ENCODE measurements at regions not wholly inside any gene's neighbourhood (a gene's known extent, or its start where the extent isn't known, plus 50 kb on each side); places are given as distances from the start of the nearest gene placed in this dataset.
"Not testable (repeated sequence)": the region's sequence is repeated elsewhere in the genome, so short reads cannot be mapped to it uniquely, and the experiment has no call there.

- Mint-ChIP-seq H3K4me3 (no peak overlapping the region), H3K4me1 (ENCODE audit: low read depth) (no peaks in the 10 kb centered on the region), H3K9me3 (peaks cover 5% of the 10 kb centered on the region), H3K27ac (no peak overlapping the region), H3K36me3 (ENCODE audit: low read depth) (no peaks in the 10 kb centered on the region), H3K27me3 (ENCODE audit: low read depth) (no peaks in the 10 kb centered on the region)
- DNase-seq (ENCODE audit: low spot score), result no peak
Measured at GRCh38 chr17:72192800-72193192, 72.0 kb downstream of the SOX9 start.

- H3K27ac Mint-ChIP-seq, result no peak overlapping the region
- no peaks in the 10 kb centered on the region for H3K4me1 Mint-ChIP-seq (ENCODE audit: low read depth)
- DNase-seq (ENCODE audit: low spot score), result no peak
- H3K27me3 Mint-ChIP-seq (ENCODE audit: low read depth), result no peaks in the 10 kb centered on the region
- no peaks in the 10 kb centered on the region for H3K36me3 Mint-ChIP-seq (ENCODE audit: low read depth)
- H3K9me3 Mint-ChIP-seq, result peaks cover 8% of the 10 kb centered on the region
- H3K4me3 Mint-ChIP-seq, result no peak overlapping the region
Measured at GRCh38 chr17:72193391-72194106, 72.7 kb downstream of the SOX9 start.

- not testable (repeated sequence) for H3K4me3 Mint-ChIP-seq; DNase-seq (ENCODE audit: low spot score); H3K27ac Mint-ChIP-seq; H3K4me1 Mint-ChIP-seq (ENCODE audit: low read depth); H3K36me3 Mint-ChIP-seq (ENCODE audit: low read depth); H3K9me3 Mint-ChIP-seq; H3K27me3 Mint-ChIP-seq (ENCODE audit: low read depth)
Measured at GRCh38 chr17:72194107-72194440, 73.3 kb downstream of the SOX9 start.

- Mint-ChIP-seq H3K4me3 (no peak overlapping the region), H3K27me3 (ENCODE audit: low read depth) (no peaks in the 10 kb centered on the region), H3K27ac (no peak overlapping the region), H3K36me3 (ENCODE audit: low read depth) (no peaks in the 10 kb centered on the region), H3K4me1 (ENCODE audit: low read depth) (no peaks in the 10 kb centered on the region), H3K9me3 (peaks cover 12% of the 10 kb centered on the region)
- no peak for DNase-seq (ENCODE audit: low spot score)
Measured at GRCh38 chr17:72199256-72199655, 78.4 kb downstream of the SOX9 start.

- Mint-ChIP-seq H3K4me3 (no peak overlapping the region), H3K27me3 (ENCODE audit: low read depth) (no peaks in the 10 kb centered on the region), H3K9me3 (no peaks in the 10 kb centered on the region), H3K27ac (no peak overlapping the region), H3K36me3 (ENCODE audit: low read depth) (no peaks in the 10 kb centered on the region), H3K4me1 (ENCODE audit: low read depth) (no peaks in the 10 kb centered on the region)
- no peak for DNase-seq (ENCODE audit: low spot score)
Measured at GRCh38 chr17:72204742-72205141, 83.9 kb downstream of the SOX9 start.

- no peaks in the 10 kb centered on the region for H3K36me3 Mint-ChIP-seq (ENCODE audit: low read depth)
- H3K4me3 Mint-ChIP-seq, result no peak overlapping the region
- H3K27me3 Mint-ChIP-seq (ENCODE audit: low read depth), result no peaks in the 10 kb centered on the region
- no peaks in the 10 kb centered on the region for H3K9me3 Mint-ChIP-seq
- H3K4me1 Mint-ChIP-seq (ENCODE audit: low read depth), result no peaks in the 10 kb centered on the region
- H3K27ac Mint-ChIP-seq, result no peak overlapping the region
- no peak for DNase-seq (ENCODE audit: low spot score)
Measured at GRCh38 chr17:72205357-72205756, 84.5 kb downstream of the SOX9 start.

GRCh38 chr17:72205822-72206221 is 85.0 kb downstream of the SOX9 start:
- Mint-ChIP-seq H3K36me3 (ENCODE audit: low read depth) (no peaks in the 10 kb centered on the region), H3K4me3 (no peak overlapping the region), H3K27ac (no peak overlapping the region), H3K4me1 (ENCODE audit: low read depth) (no peaks in the 10 kb centered on the region), H3K27me3 (ENCODE audit: low read depth) (no peaks in the 10 kb centered on the region), H3K9me3 (no peaks in the 10 kb centered on the region)
- no peak for DNase-seq (ENCODE audit: low spot score)

GRCh38 chr17:72206376-72206775 is 85.6 kb downstream of the SOX9 start:
- H3K27me3 Mint-ChIP-seq (ENCODE audit: low read depth), result no peaks in the 10 kb centered on the region

GRCh38 chr17:72208832-72209231 is 88.0 kb downstream of the SOX9 start:
- no peak overlapping the region for H3K4me3 Mint-ChIP-seq
- H3K36me3 Mint-ChIP-seq (ENCODE audit: low read depth), result no peaks in the 10 kb centered on the region
- no peaks in the 10 kb centered on the region for H3K27me3 Mint-ChIP-seq (ENCODE audit: low read depth)
- no peak for DNase-seq (ENCODE audit: low spot score)
- H3K4me1 Mint-ChIP-seq (ENCODE audit: low read depth), result no peaks in the 10 kb centered on the region
- H3K9me3 Mint-ChIP-seq, result no peaks in the 10 kb centered on the region
- no peak overlapping the region for H3K27ac Mint-ChIP-seq

More at GRCh38 chr17:72206376-72206775, 85.6 kb downstream of the SOX9 start:
- Mint-ChIP-seq H3K4me1 (ENCODE audit: low read depth) (no peaks in the 10 kb centered on the region), H3K36me3 (ENCODE audit: low read depth) (no peaks in the 10 kb centered on the region), H3K9me3 (no peaks in the 10 kb centered on the region), H3K4me3 (no peak overlapping the region), H3K27ac (no peak overlapping the region)
- DNase-seq (ENCODE audit: low spot score), result no peak

- Mint-ChIP-seq H3K36me3 (ENCODE audit: low read depth) (no peaks in the 10 kb centered on the region), H3K4me1 (ENCODE audit: low read depth) (no peaks in the 10 kb centered on the region), H3K4me3 (no peak overlapping the region), H3K9me3 (no peaks in the 10 kb centered on the region), H3K27me3 (ENCODE audit: low read depth) (no peaks in the 10 kb centered on the region), H3K27ac (no peak overlapping the region)
- no peak for DNase-seq (ENCODE audit: low spot score)
Measured at GRCh38 chr17:72212041-72212440, 91.2 kb downstream of the SOX9 start.

- H3K36me3 Mint-ChIP-seq (ENCODE audit: low read depth), result no peaks in the 10 kb centered on the region
- H3K27me3 Mint-ChIP-seq (ENCODE audit: low read depth), result peaks cover 20% of the 10 kb centered on the region
- no peak overlapping the region for H3K4me3 Mint-ChIP-seq
- no peaks in the 10 kb centered on the region for H3K9me3 Mint-ChIP-seq
- H3K27ac Mint-ChIP-seq, result no peak overlapping the region
- DNase-seq (ENCODE audit: low spot score), result no peak
- no peaks in the 10 kb centered on the region for H3K4me1 Mint-ChIP-seq (ENCODE audit: low read depth)
Measured at GRCh38 chr17:72215490-72215889, 94.7 kb downstream of the SOX9 start.

- no peak overlapping the region for H3K27ac Mint-ChIP-seq
- no peaks in the 10 kb centered on the region for H3K9me3 Mint-ChIP-seq
- H3K36me3 Mint-ChIP-seq (ENCODE audit: low read depth), result no peaks in the 10 kb centered on the region
- H3K27me3 Mint-ChIP-seq (ENCODE audit: low read depth), result peaks cover 25% of the 10 kb centered on the region
- H3K4me1 Mint-ChIP-seq (ENCODE audit: low read depth), result no peaks in the 10 kb centered on the region
- no peak overlapping the region for H3K4me3 Mint-ChIP-seq
- DNase-seq (ENCODE audit: low spot score), result no peak
Measured at GRCh38 chr17:72215928-72216327, 95.1 kb downstream of the SOX9 start.

GRCh38 chr17:72219137-72219823 is 98.5 kb downstream of the SOX9 start:
- Mint-ChIP-seq H3K9me3 (no peaks in the 10 kb centered on the region), H3K4me3 (no peak overlapping the region), H3K27ac (no peak overlapping the region), H3K27me3 (ENCODE audit: low read depth) (peaks cover 26% of the 10 kb centered on the region), H3K36me3 (ENCODE audit: low read depth) (no peaks in the 10 kb centered on the region), H3K4me1 (ENCODE audit: low read depth) (no peaks in the 10 kb centered on the region)
- no peak for DNase-seq (ENCODE audit: low spot score)

GRCh38 chr17:72219824-72220493 is 99.1 kb downstream of the SOX9 start:
- H3K27ac Mint-ChIP-seq, result no peak overlapping the region
- H3K4me1 Mint-ChIP-seq (ENCODE audit: low read depth), result no peaks in the 10 kb centered on the region
- no peak for DNase-seq (ENCODE audit: low spot score)
- H3K4me3 Mint-ChIP-seq, result no peak overlapping the region
- no peaks in the 10 kb centered on the region for H3K36me3 Mint-ChIP-seq (ENCODE audit: low read depth)
- peaks cover 26% of the 10 kb centered on the region for H3K27me3 Mint-ChIP-seq (ENCODE audit: low read depth)
- no peaks in the 10 kb centered on the region for H3K9me3 Mint-ChIP-seq

All from T-helper 2 cell treated with Interferon-gamma antibody and Interleukin-4, amounts not matched to agents 5 μg/mL and 100 μg/mL, for 36 hours (primary cell).